ENCODE measurements at regions not wholly inside any gene's neighbourhood (a gene's known extent, or its start where the extent isn't known, plus 50 kb on each side); places are given as distances from the start of the nearest gene placed in this dataset.
A peak's percentile ranks its signal among the peaks of the same experiment; 100 is the strongest.
"Not testable (repeated sequence)": the region's sequence is repeated elsewhere in the genome, so short reads cannot be mapped to it uniquely, and the experiment has no call there.

DNA sequence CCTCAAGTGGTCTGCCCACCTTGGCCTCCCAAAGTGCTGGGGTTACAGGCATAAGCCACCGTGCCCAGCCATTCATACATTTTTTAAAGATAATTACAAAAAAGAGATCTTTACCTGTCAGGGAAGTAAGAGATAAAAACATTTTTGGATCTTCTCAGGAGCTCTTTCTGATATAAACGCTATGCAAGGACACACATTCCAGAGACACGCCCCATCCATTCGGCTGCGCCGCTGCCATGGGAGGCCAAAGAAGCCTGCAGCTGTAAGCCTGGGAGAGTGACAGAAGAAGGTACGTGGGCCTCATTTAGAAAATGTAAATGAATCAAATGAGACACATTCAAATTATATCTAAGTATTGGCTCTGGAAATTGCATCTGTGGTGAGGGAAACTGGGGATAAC is 85.3 kb downstream of the LYZL1 start:
- no peak for DNase-seq (ENCODE audit: extremely low spot score)
- Histone ChIP-seq H3K4me3 (no peak overlapping the region), H3K36me3 (no peaks in the 10 kb centered on the region), H3K27ac (replicated peaks in 1 of 4) (no peak overlapping the region), H3K27me3 (peaks cover 0 to 20% (median 0%) of the 10 kb centered on the region in 4 donors), H3K9me3 (no peaks in the 10 kb centered on the region), H3K4me1 (peaks cover 0 to 16% (median 14%) of the 10 kb centered on the region in 4 donors)
- 89% methylated on average over 7 of the region's 7 CpGs for WGBS
- TF ChIP-seq POLR2AphosphoS5 (IDR thresholded peaks at IDR 0.05) = no peak
- TF ChIP-seq POLR2A (IDR thresholded peaks at IDR 0.05; ENCODE audit: low read depth) = no peak
- TF ChIP-seq, protein P1, sequence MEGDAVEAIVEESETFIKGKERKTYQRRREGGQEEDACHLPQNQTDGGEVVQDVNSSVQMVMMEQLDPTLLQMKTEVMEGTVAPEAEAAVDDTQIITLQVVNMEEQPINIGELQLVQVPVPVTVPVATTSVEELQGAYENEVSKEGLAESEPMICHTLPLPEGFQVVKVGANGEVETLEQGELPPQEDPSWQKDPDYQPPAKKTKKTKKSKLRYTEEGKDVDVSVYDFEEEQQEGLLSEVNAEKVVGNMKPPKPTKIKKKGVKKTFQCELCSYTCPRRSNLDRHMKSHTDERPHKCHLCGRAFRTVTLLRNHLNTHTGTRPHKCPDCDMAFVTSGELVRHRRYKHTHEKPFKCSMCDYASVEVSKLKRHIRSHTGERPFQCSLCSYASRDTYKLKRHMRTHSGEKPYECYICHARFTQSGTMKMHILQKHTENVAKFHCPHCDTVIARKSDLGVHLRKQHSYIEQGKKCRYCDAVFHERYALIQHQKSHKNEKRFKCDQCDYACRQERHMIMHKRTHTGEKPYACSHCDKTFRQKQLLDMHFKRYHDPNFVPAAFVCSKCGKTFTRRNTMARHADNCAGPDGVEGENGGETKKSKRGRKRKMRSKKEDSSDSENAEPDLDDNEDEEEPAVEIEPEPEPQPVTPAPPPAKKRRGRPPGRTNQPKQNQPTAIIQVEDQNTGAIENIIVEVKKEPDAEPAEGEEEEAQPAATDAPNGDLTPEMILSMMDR (IDR thresholded peaks at IDR 0.05) = no peak
- no peak for TF ChIP-seq EP300 (IDR thresholded peaks at IDR 0.05)
- intact Hi-C loops (cut with DNase I) = no loop called here

DNA sequence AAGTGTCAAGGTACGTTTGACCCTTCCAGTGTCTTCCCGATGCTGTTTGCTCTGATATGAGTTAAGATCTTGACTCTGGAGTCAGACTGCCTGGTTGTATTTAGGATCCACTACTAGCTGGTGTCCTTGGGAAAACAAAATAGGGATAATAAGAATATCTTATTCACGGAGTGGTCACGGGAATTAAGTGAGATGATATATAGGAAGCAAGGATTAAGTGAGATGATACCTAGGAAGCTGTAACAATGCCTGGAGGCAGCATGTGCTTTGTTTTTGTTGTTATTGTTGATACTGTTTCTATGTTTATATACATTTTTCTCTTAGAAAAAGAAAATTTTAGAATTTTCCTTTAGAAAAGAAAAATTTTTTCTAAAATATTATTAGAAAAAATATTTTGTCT is 87.0 kb downstream of the LYZL1 start:
- Histone ChIP-seq H3K27me3 (peaks cover 0 to 3% (median 0%) of the 10 kb centered on the region in 4 donors), H3K27ac (replicated peaks in 1 of 4) (no peak overlapping the region), H3K36me3 (no peaks in the 10 kb centered on the region), H3K4me1 (peaks cover 0 to 24% (median 18%) of the 10 kb centered on the region in 4 donors), H3K9me3 (no peaks in the 10 kb centered on the region), H3K4me3 (no peak overlapping the region)
- TF ChIP-seq, protein P1 (IDR thresholded peaks at IDR 0.05) = no peak
- TF ChIP-seq EP300 (IDR thresholded peaks at IDR 0.05) (no peak), POLR2AphosphoS5 (IDR thresholded peaks at IDR 0.05) (no peak), POLR2A (IDR thresholded peaks at IDR 0.05; ENCODE audit: low read depth) (no peak)
- intact Hi-C loops (cut with DNase I) = no loop called here
- WGBS = 87% methylated on average over 4 of the region's 4 CpGs
- no peak for DNase-seq (ENCODE audit: extremely low spot score)

DNA sequence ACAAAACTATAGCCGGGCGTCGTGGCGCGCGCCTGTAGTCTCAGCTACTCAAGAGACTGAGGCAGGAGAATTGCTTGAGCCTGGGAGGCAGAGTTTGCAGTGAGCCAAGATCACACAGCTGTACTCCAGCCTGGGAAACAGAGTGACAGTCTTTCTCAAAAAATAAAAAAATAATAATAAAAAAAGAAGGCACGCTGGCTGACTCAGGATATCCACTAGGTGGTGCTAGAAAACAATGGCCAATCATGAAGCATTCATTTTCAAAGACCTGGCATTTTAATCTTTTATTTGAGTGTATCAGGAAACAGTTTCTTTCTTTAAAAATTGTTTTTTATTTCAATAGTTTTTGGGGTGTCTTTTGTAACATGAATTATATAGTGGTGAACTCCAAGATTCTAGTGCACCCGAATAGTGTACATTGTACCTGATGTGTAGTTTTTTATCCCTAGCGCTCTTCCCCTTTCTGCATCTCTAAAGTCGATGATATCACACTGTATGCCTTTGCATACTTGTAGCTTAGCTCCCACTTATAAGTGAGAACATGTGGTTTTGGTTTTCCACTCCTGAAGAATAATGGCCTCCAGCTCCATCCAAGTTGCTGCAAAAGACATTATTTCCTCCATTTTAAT is 88.6 kb downstream of the LYZL1 start:
- Histone ChIP-seq H3K4me1 (peaks cover 0 to 27% (median 19%) of the 10 kb centered on the region in 4 donors), H3K27ac (replicated peaks in 1 of 4) (no peak overlapping the region), H3K27me3 (no peaks in the 10 kb centered on the region), H3K4me3 (no peak overlapping the region), H3K9me3 (no peaks in the 10 kb centered on the region), H3K36me3 (no peaks in the 10 kb centered on the region)
- WGBS = 73% methylated on average over 10 of the region's 10 CpGs
- intact Hi-C loops (cut with DNase I) = no loop called here
- no peak for DNase-seq (ENCODE audit: extremely low spot score)
- TF ChIP-seq EP300 (IDR thresholded peaks at IDR 0.05) = no peak
- TF ChIP-seq, protein P1 (IDR thresholded peaks at IDR 0.05) = peak; percentile 76 to 85 (median 80)

DNA sequence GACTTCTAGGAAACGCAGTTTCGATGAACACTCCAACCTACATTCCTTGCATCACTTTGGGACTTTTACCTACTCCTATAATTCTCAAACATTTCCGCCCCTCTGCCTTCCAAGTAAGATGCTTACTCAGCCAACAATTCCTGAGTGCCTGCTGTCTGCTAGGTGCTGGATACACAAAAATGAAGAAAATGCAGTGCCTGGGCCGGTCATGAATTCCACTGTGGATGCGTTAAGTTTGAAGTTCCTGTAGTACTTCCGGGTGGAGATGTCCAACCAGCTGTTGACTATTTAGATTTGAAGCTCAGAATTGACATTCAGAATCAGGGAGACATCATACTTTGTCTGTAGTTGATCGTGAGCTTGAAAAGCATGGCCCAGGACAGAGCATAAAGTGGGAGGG is 89.2 kb downstream of the LYZL1 start:
- intact Hi-C loops (cut with DNase I) = no loop called here
- Histone ChIP-seq H3K27ac (replicated peaks in 1 of 4) (no peak overlapping the region), H3K9me3 (no peaks in the 10 kb centered on the region), H3K4me1 (peaks cover 0 to 27% (median 19%) of the 10 kb centered on the region in 4 donors), H3K4me3 (no peak overlapping the region), H3K27me3 (no peaks in the 10 kb centered on the region), H3K36me3 (no peaks in the 10 kb centered on the region)
- WGBS = 87% methylated on average over 7 of the region's 7 CpGs
- TF ChIP-seq POLR2A (IDR thresholded peaks at IDR 0.05; ENCODE audit: low read depth) (no peak), EP300 (IDR thresholded peaks at IDR 0.05) (no peak), POLR2AphosphoS5 (IDR thresholded peaks at IDR 0.05) (no peak)
- TF ChIP-seq, protein P1 (IDR thresholded peaks at IDR 0.05) = no peak
- no peak for DNase-seq (ENCODE audit: extremely low spot score)

DNA sequence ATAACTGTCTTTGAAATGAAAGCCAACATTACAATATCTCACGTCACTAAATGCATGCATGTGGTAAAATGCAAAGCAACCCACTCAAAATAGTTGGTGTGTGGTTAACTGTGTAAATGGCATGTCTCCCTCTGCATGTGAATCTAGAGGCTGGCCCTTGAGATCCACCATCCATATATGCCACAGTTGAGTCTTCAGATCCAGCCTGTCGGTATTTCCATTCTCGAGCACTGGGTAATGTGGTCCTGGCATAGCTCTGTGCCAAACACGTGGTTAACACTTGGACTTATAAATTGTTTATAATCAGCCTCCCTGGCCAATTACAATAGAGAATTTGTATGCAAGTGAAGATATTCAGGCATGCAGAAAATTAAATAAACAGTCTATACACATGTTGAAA is 90.3 kb downstream of the LYZL1 start:
- intact Hi-C loops (cut with DNase I) = no loop called here
- WGBS = 68% methylated on average over 4 of the region's 4 CpGs
- H3K27me3 ChIP-seq = no peaks in the 10 kb centered on the region

DNA sequence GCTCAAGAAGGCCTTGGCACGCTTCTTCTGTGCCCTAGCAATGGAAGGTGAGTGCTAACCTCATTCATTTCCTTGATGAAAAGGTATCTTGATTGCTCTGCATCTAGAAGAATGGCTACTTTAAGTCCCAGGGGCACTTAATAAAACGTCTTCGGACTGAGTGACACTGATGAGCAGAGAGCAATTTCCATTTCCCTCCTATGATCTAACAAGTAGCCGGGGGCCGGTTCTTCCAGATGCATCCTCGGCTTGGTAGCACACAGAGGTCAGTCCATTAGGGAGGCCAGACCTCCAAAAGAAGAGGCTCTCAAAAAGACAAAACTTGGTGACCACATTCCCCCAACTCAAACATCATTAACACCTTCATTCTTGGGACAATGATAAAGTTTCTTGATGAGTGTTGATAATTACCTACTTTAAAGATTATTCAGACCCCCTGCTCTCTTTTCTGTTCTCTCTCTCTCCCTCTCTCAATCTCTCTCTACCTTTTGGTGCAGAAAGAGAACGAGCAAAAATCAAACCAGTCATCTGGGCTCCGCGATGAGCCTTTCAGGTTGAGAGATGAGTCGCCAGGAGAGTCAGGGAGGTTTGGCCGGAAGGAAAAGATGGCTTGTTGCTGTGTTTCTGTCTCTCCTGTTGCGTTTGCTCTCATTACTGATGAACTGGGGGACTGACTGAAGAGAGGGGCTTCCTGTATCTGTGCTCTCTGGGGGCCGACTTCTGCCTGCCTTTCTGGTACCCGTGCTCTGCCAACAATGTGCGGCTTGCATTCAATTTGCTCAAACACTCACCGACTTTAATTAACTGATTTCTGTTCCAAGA is 91.1 kb downstream of the LYZL1 start:
- 82% methylated on average over 16 of the region's 16 CpGs for WGBS
- Histone ChIP-seq H3K27ac (replicated peaks in 1 of 4) (peak overlapping the region in 2 of 4 donors; percentile 1 to 45), H3K4me1 (peaks cover 0 to 27% (median 19%) of the 10 kb centered on the region in 4 donors)
- H3K27me3 ChIP-seq; H3K36me3 ChIP-seq; H3K9me3 ChIP-seq; H3K4me3 ChIP-seq; intact Hi-C loops (cut with DNase I); DNase-seq (ENCODE audit: extremely low spot score): not testable (repeated sequence)

More for the DNA sequence above, 90.3 kb downstream of the LYZL1 start:
- Histone ChIP-seq H3K36me3 (no peaks in the 10 kb centered on the region), H3K4me3 (no peak overlapping the region), H3K27ac (replicated peaks in 1 of 4) (no peak overlapping the region), H3K9me3 (no peaks in the 10 kb centered on the region), H3K4me1 (peaks cover 0 to 27% (median 19%) of the 10 kb centered on the region in 4 donors)
- TF ChIP-seq, protein P1 (IDR thresholded peaks at IDR 0.05) = no peak
- TF ChIP-seq POLR2AphosphoS5 (IDR thresholded peaks at IDR 0.05) (no peak), POLR2A (IDR thresholded peaks at IDR 0.05; ENCODE audit: low read depth) (no peak), EP300 (IDR thresholded peaks at IDR 0.05) (no peak)
- DNase-seq (ENCODE audit: extremely low spot score) = no peak
